Fibroblast of mammary gland (primary cell): ENCODE measurements at regions not wholly inside any gene's neighbourhood (a gene's known extent, or its start where the extent isn't known, plus 50 kb on each side); places are given as distances from the start of the nearest gene placed in this dataset.

Experiments used
- DNase-seq: peaks from one replicate; pipeline ENCODE4 v3.0.0-alpha.2; 2010; ENCODE audit warnings: low read depth
- H3K4me3 ChIP-seq: 2 replicates; pipeline ENCODE4 v1.5.1; 2011; ENCODE audit warnings: low read depth, mild to moderate bottlenecking, low read length, moderate library complexity; ENCODE audit not compliant: control insufficient read depth
- CTCF ChIP-seq: conservative IDR thresholded peaks from 2 replicates; pipeline ENCODE4 v1.5.1; 2011; ENCODE audit warnings: low read depth, low read length, inconsistent platforms; ENCODE audit not compliant: control insufficient read depth, insufficient read depth

- no peak for TF ChIP-seq CTCF
- no peak for DNase-seq
- H3K4me3 ChIP-seq = no peak overlapping the region
These were observed 73.5 kb upstream of the API5 start for GRCh38 chr11:43238341-43238740.

GRCh38 chr11:43239791-43240190 is 72.0 kb upstream of the API5 start:
- no peak overlapping the region for H3K4me3 ChIP-seq
- no peak for DNase-seq
- TF ChIP-seq CTCF = no peak

DNA sequence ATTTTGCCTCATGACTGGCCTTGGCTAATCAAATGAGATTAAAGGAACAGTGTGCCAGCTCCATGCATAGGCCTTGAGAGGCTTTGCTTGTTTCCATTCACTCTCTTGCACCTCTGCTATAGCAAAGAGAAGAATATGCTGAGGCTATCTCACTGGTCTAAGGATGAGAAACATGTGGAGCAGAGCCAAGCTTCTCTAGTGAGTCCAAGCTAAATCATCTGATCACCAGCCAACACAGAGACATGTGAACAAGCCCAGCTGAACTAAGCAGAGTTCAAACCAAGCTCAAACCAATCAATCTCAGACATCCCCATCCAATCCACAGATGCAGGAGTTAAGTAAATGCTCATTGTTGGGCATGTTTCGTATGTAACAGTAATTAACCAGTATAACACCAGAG is 69.4 kb upstream of the API5 start:
- TF ChIP-seq CTCF = no peak
- DNase-seq = no peak
- no peak overlapping the region for H3K4me3 ChIP-seq

DNA sequence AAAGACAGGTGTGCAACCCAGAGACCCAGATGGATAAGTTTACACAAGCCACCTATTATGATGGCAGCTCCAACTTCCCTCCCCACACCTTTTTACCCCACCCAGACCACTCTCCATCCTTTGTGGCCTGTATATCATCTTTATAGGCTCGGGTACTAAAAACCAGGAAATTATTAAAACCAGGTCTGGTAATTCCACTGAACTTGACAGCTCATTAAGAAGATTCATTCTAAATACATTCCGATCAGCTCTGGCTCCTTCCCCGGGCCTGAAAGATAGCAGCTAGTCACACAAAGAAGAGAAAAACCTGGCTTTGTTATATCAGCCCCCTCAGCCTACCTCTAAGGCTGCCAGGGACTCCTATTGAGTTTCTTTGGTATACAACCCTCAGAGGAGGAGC is 67.9 kb upstream of the API5 start:
- no peak overlapping the region for H3K4me3 ChIP-seq
- DNase-seq = no peak
- no peak for TF ChIP-seq CTCF

GRCh38 chr11:43245466-43245865 is 66.3 kb upstream of the API5 start:
- TF ChIP-seq CTCF = no peak
- DNase-seq = no peak
- H3K4me3 ChIP-seq = no peak overlapping the region

DNA sequence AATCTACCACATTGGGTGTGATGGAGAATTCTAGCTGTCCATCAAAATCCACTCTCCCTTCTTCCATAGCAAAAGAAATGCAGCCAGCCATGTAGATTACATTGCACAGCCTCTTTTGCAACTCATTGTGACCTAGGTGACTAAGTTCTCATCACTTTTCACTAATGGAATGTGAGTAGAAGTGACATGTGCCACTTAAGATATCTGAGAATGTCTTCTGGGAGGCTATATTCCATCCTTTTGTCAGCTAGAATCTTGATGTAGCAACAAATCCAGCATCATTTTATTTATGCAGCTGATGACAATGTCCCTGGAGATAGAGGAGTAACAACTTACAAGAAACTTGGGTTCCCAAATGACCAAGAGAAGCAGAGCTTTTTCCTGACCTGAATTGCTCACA is 61.5 kb upstream of the API5 start:
- TF ChIP-seq CTCF = no peak
- no peak for DNase-seq
- H3K4me3 ChIP-seq = no peak overlapping the region

DNA sequence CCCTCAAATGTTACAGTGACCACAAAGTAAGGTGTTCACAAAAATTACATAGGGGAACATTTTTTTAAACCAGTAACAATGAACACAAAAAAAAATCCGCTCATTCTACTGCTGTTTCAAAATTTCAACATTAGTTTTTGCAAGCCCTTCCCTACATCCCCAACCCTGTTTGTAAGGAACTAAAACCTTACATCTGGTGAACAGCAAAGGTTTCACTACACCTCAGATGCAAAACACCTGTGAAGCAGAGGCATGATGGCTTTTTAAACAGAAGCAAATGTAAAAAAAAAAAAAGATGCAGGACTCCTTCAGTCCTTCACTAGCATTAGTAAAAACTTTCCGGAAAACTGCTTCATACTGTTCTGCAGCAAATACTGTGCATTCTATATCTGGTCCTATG is 50.0 kb upstream of the API5 start:
- no peak for DNase-seq
- no peak for TF ChIP-seq CTCF
- H3K4me3 ChIP-seq = no peak overlapping the region
